ENCODE measurements at regions not wholly inside any gene's neighbourhood (a gene's known extent, or its start where the extent isn't known, plus 50 kb on each side); places are given as distances from the start of the nearest gene placed in this dataset.

GRCh38 chr4:123191728-123192127, 204.9 kb upstream of the SPRY1 start:
- WGBS, 4 donors: 45 to 70% (median 50%) methylated on average over 2 of the region's 2 CpGs
- intact Hi-C loops (cut with DNase I): no loop called here
- Histone ChIP-seq H3K4me1 (no peaks in the 10 kb centered on the region), H3K27me3 (no peaks in the 10 kb centered on the region), H3K4me3 (no peak overlapping the region), H3K9me3 (no peaks in the 10 kb centered on the region), H3K27ac (no peak overlapping the region), H3K36me3 (no peaks in the 10 kb centered on the region)
- DNase-seq: no peak
- ATAC-seq: no peak
- no peak for TF ChIP-seq CTCF (IDR thresholded peaks at IDR 0.05)
- TF ChIP-seq POLR2A (IDR thresholded peaks at IDR 0.05): no peak

GRCh38 chr4:123193802-123194367, 202.7 kb upstream of the SPRY1 start:
- no peak for DNase-seq
- TF ChIP-seq CTCF (IDR thresholded peaks at IDR 0.05) (no peak), POLR2A (IDR thresholded peaks at IDR 0.05) (no peak)
- intact Hi-C loops (cut with DNase I): no loop called here
- no peak for ATAC-seq
- Histone ChIP-seq H3K9me3 (no peaks in the 10 kb centered on the region), H3K4me1 (no peaks in the 10 kb centered on the region), H3K36me3 (no peaks in the 10 kb centered on the region), H3K27me3 (no peaks in the 10 kb centered on the region), H3K4me3 (no peak overlapping the region), H3K27ac (no peak overlapping the region)
- 88 to 97% (median 93%) methylated on average over 3 of the region's 3 CpGs for WGBS, 4 donors

- Histone ChIP-seq H3K4me1 (no peaks in the 10 kb centered on the region), H3K27me3 (no peaks in the 10 kb centered on the region), H3K9me3 (no peaks in the 10 kb centered on the region), H3K4me3 (no peak overlapping the region), H3K36me3 (no peaks in the 10 kb centered on the region), H3K27ac (no peak overlapping the region)
- 89 to 99% (median 93%) methylated on average over 2 of the region's 2 CpGs for WGBS, 4 donors
- intact Hi-C loops (cut with DNase I): no loop called here
- DNase-seq (no peak), ATAC-seq (no peak)
- TF ChIP-seq POLR2A (IDR thresholded peaks at IDR 0.05): no peak
- TF ChIP-seq CTCF (IDR thresholded peaks at IDR 0.05): no peak
These were observed 197.9 kb upstream of the SPRY1 start for GRCh38 chr4:123198706-123199105.

GRCh38 chr4:123200051-123200940, 196.3 kb upstream of the SPRY1 start:
- no peak for ATAC-seq
- intact Hi-C loops (cut with DNase I): no loop called here

More at GRCh38 chr4:123200051-123200940, 196.3 kb upstream of the SPRY1 start:
- Histone ChIP-seq H3K27me3 (no peaks in the 10 kb centered on the region), H3K27ac (no peak overlapping the region), H3K9me3 (no peaks in the 10 kb centered on the region), H3K4me3 (no peak overlapping the region), H3K4me1 (no peaks in the 10 kb centered on the region), H3K36me3 (no peaks in the 10 kb centered on the region)
- DNase-seq: no peak
- WGBS, 4 donors: 74 to 82% (median 79%) methylated on average over 7 of the region's 7 CpGs
- no peak for TF ChIP-seq POLR2A (IDR thresholded peaks at IDR 0.05)
- no peak for TF ChIP-seq CTCF (IDR thresholded peaks at IDR 0.05)

All from heart left ventricle (tissue), 16 donors.